ENCODE measurements at regions not wholly inside any gene's neighbourhood (a gene's known extent, or its start where the extent isn't known, plus 50 kb on each side); places are given as distances from the start of the nearest gene placed in this dataset.

GRCh38 chr1:88075813-88076212 lies 608.3 kb upstream of the PKN2 start:
- no peaks in the 10 kb centered on the region for H3K9me3 Mint-ChIP-seq (ENCODE audit: low read depth)
- ATAC-seq (no peak), DNase-seq (no peak)
- H3K27me3 Mint-ChIP-seq = peaks cover under 1% of the 10 kb centered on the region
- no peak overlapping the region for H3K4me3 Mint-ChIP-seq
- no peaks in the 10 kb centered on the region for H3K36me3 Mint-ChIP-seq
- H3K27ac Mint-ChIP-seq = no peak overlapping the region
- CTCF ChIA-PET = no interaction called here
- no peaks in the 10 kb centered on the region for H3K4me1 Mint-ChIP-seq

- Mint-ChIP-seq H3K36me3 (no peaks in the 10 kb centered on the region), H3K9me3 (ENCODE audit: low read depth) (no peaks in the 10 kb centered on the region), H3K4me1 (no peaks in the 10 kb centered on the region), H3K27ac (no peak overlapping the region), H3K4me3 (no peak overlapping the region), H3K27me3 (no peaks in the 10 kb centered on the region)
- CTCF ChIA-PET = no interaction called here
- ATAC-seq (no peak), DNase-seq (no peak)
These were observed 605.0 kb upstream of the PKN2 start for GRCh38 chr1:88079036-88079435.

GRCh38 chr1:88080875-88081274 lies 603.2 kb upstream of the PKN2 start:
- no peak overlapping the region for H3K27ac Mint-ChIP-seq
- H3K27me3 Mint-ChIP-seq = no peaks in the 10 kb centered on the region
- H3K36me3 Mint-ChIP-seq = no peaks in the 10 kb centered on the region
- ATAC-seq (no peak), DNase-seq (no peak)
- H3K4me1 Mint-ChIP-seq = no peaks in the 10 kb centered on the region
- no peaks in the 10 kb centered on the region for H3K9me3 Mint-ChIP-seq (ENCODE audit: low read depth)
- CTCF ChIA-PET = no interaction called here
- no peak overlapping the region for H3K4me3 Mint-ChIP-seq

- H3K4me3 Mint-ChIP-seq = no peak overlapping the region
- H3K36me3 Mint-ChIP-seq = no peaks in the 10 kb centered on the region
- no peak overlapping the region for H3K27ac Mint-ChIP-seq
- no peaks in the 10 kb centered on the region for H3K27me3 Mint-ChIP-seq
- H3K4me1 Mint-ChIP-seq = no peaks in the 10 kb centered on the region
- ATAC-seq = no peak
- no peak for DNase-seq
- CTCF ChIA-PET = no interaction called here
- H3K9me3 Mint-ChIP-seq (ENCODE audit: low read depth) = peaks cover 2% of the 10 kb centered on the region
These were observed 595.6 kb upstream of the PKN2 start for GRCh38 chr1:88088481-88088880.

- Mint-ChIP-seq H3K27ac (no peak overlapping the region), H3K4me1 (no peaks in the 10 kb centered on the region), H3K36me3 (no peaks in the 10 kb centered on the region), H3K27me3 (no peaks in the 10 kb centered on the region), H3K4me3 (no peak overlapping the region), H3K9me3 (ENCODE audit: low read depth) (peaks cover 2% of the 10 kb centered on the region)
- CTCF ChIA-PET = no interaction called here
- DNase-seq (no peak), ATAC-seq (no peak)
These were observed 594.1 kb upstream of the PKN2 start for GRCh38 chr1:88089961-88090360.

GRCh38 chr1:88098881-88099280 lies 585.2 kb upstream of the PKN2 start:
- CTCF ChIA-PET = no interaction called here
- no peak overlapping the region for H3K4me3 Mint-ChIP-seq
- H3K27ac Mint-ChIP-seq = no peak overlapping the region
- no peak for ATAC-seq
- no peaks in the 10 kb centered on the region for H3K9me3 Mint-ChIP-seq (ENCODE audit: low read depth)
- H3K27me3 Mint-ChIP-seq = no peaks in the 10 kb centered on the region
- H3K36me3 Mint-ChIP-seq = no peaks in the 10 kb centered on the region
- H3K4me1 Mint-ChIP-seq = no peaks in the 10 kb centered on the region
- no peak for DNase-seq

GRCh38 chr1:88101041-88101440 lies 583.0 kb upstream of the PKN2 start:
- Mint-ChIP-seq H3K9me3 (ENCODE audit: low read depth) (no peaks in the 10 kb centered on the region), H3K4me1 (no peaks in the 10 kb centered on the region), H3K4me3 (no peak overlapping the region), H3K27ac (no peak overlapping the region), H3K27me3 (no peaks in the 10 kb centered on the region), H3K36me3 (no peaks in the 10 kb centered on the region)
- CTCF ChIA-PET = no interaction called here
- DNase-seq (no peak), ATAC-seq (no peak)

GRCh38 chr1:88104236-88104635 lies 579.8 kb upstream of the PKN2 start:
- H3K9me3 Mint-ChIP-seq (ENCODE audit: low read depth) = no peaks in the 10 kb centered on the region
- no peak overlapping the region for H3K27ac Mint-ChIP-seq
- no peaks in the 10 kb centered on the region for H3K27me3 Mint-ChIP-seq
- H3K4me3 Mint-ChIP-seq = no peak overlapping the region
- ATAC-seq = no peak
- DNase-seq = no peak
- H3K36me3 Mint-ChIP-seq = no peaks in the 10 kb centered on the region
- H3K4me1 Mint-ChIP-seq = no peaks in the 10 kb centered on the region
- CTCF ChIA-PET = no interaction called here

GRCh38 chr1:88104886-88105285 lies 579.2 kb upstream of the PKN2 start:
- no peaks in the 10 kb centered on the region for H3K9me3 Mint-ChIP-seq (ENCODE audit: low read depth)
- CTCF ChIA-PET = no interaction called here
- H3K36me3 Mint-ChIP-seq = no peaks in the 10 kb centered on the region
- no peak overlapping the region for H3K27ac Mint-ChIP-seq
- ATAC-seq (no peak), DNase-seq (no peak)
- H3K4me1 Mint-ChIP-seq = no peaks in the 10 kb centered on the region
- no peaks in the 10 kb centered on the region for H3K27me3 Mint-ChIP-seq
- H3K4me3 Mint-ChIP-seq = no peak overlapping the region

- ATAC-seq = no peak
- H3K36me3 Mint-ChIP-seq = no peaks in the 10 kb centered on the region
- H3K4me1 Mint-ChIP-seq = no peaks in the 10 kb centered on the region
- H3K9me3 Mint-ChIP-seq (ENCODE audit: low read depth) = no peaks in the 10 kb centered on the region
- no peak overlapping the region for H3K4me3 Mint-ChIP-seq
- no peak overlapping the region for H3K27ac Mint-ChIP-seq
- H3K27me3 Mint-ChIP-seq = no peaks in the 10 kb centered on the region
- no peak for DNase-seq
- CTCF ChIA-PET = no interaction called here
These were observed 572.3 kb upstream of the PKN2 start for GRCh38 chr1:88111816-88112215.

- no peaks in the 10 kb centered on the region for H3K36me3 Mint-ChIP-seq
- H3K4me3 Mint-ChIP-seq = no peak overlapping the region
- ATAC-seq (no peak), DNase-seq (no peak)
- no peaks in the 10 kb centered on the region for H3K27me3 Mint-ChIP-seq
- no peak overlapping the region for H3K27ac Mint-ChIP-seq
- CTCF ChIA-PET = no interaction called here
- H3K4me1 Mint-ChIP-seq = no peaks in the 10 kb centered on the region
- no peaks in the 10 kb centered on the region for H3K9me3 Mint-ChIP-seq (ENCODE audit: low read depth)
These were observed 566.5 kb upstream of the PKN2 start for GRCh38 chr1:88117597-88117996.

- Mint-ChIP-seq H3K4me3 (no peak overlapping the region), H3K9me3 (ENCODE audit: low read depth) (no peaks in the 10 kb centered on the region), H3K27me3 (no peaks in the 10 kb centered on the region), H3K27ac (no peak overlapping the region), H3K4me1 (no peaks in the 10 kb centered on the region), H3K36me3 (no peaks in the 10 kb centered on the region)
- ATAC-seq = no peak
- CTCF ChIA-PET = no interaction called here
- DNase-seq = no peak
These were observed 565.8 kb upstream of the PKN2 start for GRCh38 chr1:88118176-88118845.

GRCh38 chr1:88124614-88125013 lies 559.5 kb upstream of the PKN2 start:
- Mint-ChIP-seq H3K27ac (no peak overlapping the region), H3K27me3 (no peaks in the 10 kb centered on the region), H3K4me3 (no peak overlapping the region), H3K36me3 (no peaks in the 10 kb centered on the region), H3K4me1 (no peaks in the 10 kb centered on the region), H3K9me3 (ENCODE audit: low read depth) (no peaks in the 10 kb centered on the region)
- ATAC-seq (no peak), DNase-seq (no peak)
- CTCF ChIA-PET = no interaction called here

GRCh38 chr1:88126467-88126866 lies 557.6 kb upstream of the PKN2 start:
- Mint-ChIP-seq H3K27ac (no peak overlapping the region), H3K9me3 (ENCODE audit: low read depth) (no peaks in the 10 kb centered on the region), H3K4me1 (no peaks in the 10 kb centered on the region), H3K36me3 (no peaks in the 10 kb centered on the region), H3K27me3 (no peaks in the 10 kb centered on the region), H3K4me3 (no peak overlapping the region)
- CTCF ChIA-PET = no interaction called here
- no peak for DNase-seq
- no peak for ATAC-seq

- no peaks in the 10 kb centered on the region for H3K36me3 Mint-ChIP-seq
- no peak overlapping the region for H3K27ac Mint-ChIP-seq
- no peak overlapping the region for H3K4me3 Mint-ChIP-seq
- no peaks in the 10 kb centered on the region for H3K27me3 Mint-ChIP-seq
- no peaks in the 10 kb centered on the region for H3K9me3 Mint-ChIP-seq (ENCODE audit: low read depth)
- ATAC-seq (no peak), DNase-seq (no peak)
- H3K4me1 Mint-ChIP-seq = no peaks in the 10 kb centered on the region
- CTCF ChIA-PET = no interaction called here
These were observed 550.1 kb upstream of the PKN2 start for GRCh38 chr1:88133991-88134390.
